Left kidney (tissue), 1 donor: ENCODE measurements at regions not wholly inside any gene's neighbourhood (a gene's known extent, or its start where the extent isn't known, plus 50 kb on each side); places are given as distances from the start of the nearest gene placed in this dataset.
A peak's percentile ranks its signal among the peaks of the same experiment; 100 is the strongest.
"Not testable (repeated sequence)": the region's sequence is repeated elsewhere in the genome, so short reads cannot be mapped to it uniquely, and the experiment has no call there.

Source experiments
- DNase-seq: peaks from one replicate; pipeline ENCODE4 v3.0.0-alpha.2; 2013

GRCh38 chr2:228956701-228957474 lies 314.2 kb downstream of the PID1 start:
- DNase-seq = no peak

DNA sequence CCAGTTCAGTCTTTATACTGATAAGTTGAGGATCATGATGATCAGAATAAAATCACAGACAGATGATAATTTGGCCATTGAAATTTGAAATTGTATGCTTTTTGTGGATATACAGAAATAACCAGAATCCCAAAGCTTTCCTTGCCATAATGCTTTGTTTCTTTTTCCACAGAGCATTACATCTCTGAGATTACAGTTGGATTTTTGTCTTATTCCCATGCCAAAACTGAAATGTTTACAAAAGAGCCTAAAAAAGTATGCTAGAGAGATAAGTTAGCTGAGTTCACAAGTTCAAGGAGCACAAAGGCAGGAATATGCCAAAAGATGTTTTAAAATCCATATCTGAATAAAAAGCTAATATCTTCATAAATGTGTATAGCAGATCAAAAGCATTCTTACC lies 321.3 kb downstream of the PID1 start:
- no peak for DNase-seq

DNA sequence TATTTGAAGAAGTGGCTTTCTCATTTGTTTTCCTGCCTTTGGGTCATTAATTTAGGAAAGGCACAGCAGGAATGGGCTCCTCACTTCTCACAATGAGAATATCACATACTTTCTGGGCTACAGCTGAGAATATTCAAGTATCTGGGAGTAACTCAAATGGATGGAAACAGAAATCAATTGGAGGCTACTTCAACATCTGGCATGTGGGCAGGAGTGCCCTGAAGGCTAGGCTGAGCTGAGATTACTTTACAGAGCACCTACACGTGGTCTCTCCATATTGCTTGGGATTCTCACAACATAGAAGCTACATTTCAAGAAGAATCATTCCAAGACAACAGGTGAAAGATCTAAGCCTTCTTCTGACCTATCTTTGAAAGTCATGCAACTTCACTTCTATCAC lies 325.4 kb downstream of the PID1 start:
- DNase-seq = no peak

GRCh38 chr2:228942856-228943255 lies 328.2 kb downstream of the PID1 start:
- no peak for DNase-seq

GRCh38 chr2:228938629-228939028 lies 332.5 kb downstream of the PID1 start:
- no peak for DNase-seq

DNA sequence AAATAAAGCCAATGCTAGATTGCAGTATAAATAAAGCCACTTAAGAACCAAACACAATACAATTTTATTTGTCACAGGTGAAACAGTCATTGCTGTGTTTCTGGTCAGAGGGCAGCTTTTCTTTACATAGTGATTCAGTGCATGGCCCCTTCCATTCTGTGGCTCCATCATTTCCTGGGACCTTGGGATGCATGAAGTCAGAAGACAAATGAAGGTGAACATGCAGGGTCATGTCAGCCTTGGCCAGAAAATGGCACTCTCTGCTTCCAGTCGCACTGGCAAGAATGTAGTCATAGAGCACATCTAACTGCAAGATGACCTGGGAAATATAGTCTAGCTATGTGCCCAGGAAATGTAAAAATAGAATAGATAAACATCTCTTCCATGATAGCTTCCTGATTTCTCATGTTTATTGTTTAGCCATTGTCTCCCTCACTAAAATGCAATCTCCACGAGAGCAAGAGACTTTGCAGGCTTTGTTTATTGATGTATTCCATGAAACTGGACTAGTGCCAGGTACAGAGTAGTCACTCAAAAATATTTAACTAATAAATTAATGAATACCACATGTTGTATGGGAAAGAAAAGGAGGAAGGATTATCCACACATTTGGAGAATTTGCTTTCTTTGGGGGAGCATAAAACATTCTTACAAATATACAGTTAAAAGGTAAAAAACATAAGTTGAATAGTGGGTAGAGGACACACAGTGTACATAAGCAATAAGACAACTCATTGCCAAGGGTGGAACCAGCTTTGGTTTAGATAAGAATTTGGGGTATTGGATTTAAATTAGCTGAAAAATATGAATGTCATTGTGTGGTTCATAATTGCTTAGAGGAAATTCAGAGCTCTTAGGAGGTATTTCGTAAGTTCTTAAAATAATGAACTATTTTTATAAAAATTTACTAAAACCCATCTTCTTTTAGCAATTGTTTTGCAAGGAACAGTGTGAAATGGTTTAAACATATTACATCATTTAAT lies 343.8 kb downstream of the PID1 start:
- DNase-seq = no peak

DNA sequence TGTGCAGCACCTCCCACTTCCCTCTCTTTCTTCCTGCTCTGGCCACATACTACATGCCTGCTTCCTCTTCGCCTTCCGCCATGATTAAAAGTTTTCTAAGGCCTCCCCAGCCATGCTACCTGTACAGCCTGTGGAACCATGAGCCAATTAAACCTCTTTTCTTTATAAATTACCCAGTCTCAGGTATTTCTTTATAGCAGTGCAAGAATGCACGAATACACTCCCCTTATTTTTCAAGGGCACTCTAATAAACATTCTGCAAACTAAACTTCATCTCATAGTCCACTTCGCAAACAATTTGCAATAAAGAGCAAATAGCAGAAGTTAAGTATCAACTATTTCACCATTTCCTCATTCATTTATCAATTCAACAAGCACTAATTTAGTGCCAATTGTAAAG lies 351.3 kb downstream of the PID1 start:
- no peak for DNase-seq

DNA sequence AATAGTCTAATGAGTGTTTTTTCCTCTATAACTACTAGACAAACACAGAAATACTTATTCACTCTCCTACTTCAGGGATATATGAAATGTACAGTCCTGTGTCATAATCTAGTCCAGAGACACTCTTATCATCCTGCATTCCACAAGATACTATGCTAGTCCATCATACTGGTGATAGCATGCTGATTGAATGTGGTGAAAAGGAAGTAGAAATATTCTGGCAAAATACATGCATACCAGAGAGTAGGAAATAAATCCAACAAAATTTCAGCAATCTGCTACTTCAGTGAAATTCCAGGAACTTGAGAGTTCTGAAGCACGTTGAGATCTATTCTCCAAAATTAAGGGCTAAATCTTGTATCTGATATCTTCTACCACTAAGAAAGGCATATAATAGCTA lies 353.9 kb downstream of the PID1 start:
- DNase-seq = no peak

GRCh38 chr2:228916416-228917090 lies 354.5 kb downstream of the PID1 start:
- peak; percentile 21 for DNase-seq

DNA sequence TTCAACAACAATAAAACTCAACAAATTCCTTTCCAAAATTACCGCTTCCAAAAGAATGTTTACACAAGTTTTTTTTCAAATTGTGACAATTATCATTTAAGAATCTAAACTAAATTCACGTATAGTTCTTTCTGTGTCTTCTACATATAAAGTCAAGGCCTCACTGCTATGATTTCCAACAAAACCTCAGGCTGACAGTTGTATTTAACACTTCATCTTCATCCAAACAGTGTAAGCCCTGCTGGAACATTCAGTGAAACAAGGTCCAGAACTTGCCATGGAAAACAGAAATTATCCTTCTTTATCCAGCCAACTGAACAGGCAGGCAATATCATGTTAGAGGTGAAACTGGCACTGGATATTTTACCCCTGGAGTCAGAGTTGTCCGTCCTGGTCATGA lies 357.9 kb downstream of the PID1 start:
- DNase-seq = no peak

- not testable (repeated sequence) for DNase-seq
These were observed 360.2 kb downstream of the PID1 start for GRCh38 chr2:228910872-228911271.

- no peak for DNase-seq
These were observed 368.9 kb downstream of the PID1 start for GRCh38 chr2:228902176-228902575.

GRCh38 chr2:228901531-228901930 lies 369.6 kb downstream of the PID1 start:
- DNase-seq = no peak

DNA sequence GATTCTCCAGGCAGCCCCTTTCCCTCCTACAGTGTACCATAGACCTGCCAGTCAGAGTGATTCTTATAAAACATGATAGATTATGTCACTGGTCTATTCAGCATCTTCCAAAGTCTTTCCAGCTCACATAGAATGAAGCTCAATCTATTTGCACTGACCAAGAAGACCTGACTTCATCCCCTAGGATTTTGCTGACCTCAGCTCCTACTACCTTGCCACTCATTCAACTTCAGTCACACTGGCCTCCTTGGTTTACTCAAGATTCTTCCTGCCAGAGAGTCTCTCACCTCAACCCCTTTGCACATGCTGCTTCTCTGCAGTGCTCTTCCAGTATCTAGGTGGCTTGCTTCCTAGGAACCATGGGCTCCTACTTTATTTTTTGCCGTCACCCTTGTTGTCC lies 392.9 kb downstream of the PID1 start:
- DNase-seq = no peak

DNA sequence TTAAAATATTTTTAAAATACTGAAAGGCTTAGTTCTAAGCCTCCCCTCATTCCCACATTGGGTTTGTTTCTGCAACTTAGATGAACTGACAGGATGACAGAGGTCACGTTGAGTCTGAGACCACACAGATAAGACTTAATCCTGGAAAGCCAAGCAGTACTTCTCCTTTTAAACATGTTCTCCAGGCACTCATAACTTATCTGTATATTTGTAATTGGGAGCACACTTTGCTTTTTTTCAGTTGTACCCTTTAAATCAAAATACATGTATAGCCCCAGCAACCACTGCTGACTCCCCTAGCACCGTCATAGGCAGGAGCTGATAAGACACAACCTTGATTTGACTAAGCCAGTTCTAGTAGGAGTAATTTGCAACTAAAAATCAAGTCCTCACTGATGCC lies 394.8 kb downstream of the PID1 start:
- DNase-seq = no peak

- DNase-seq = no peak
These were observed 395.8 kb downstream of the PID1 start for GRCh38 chr2:228875152-228875900.

DNA sequence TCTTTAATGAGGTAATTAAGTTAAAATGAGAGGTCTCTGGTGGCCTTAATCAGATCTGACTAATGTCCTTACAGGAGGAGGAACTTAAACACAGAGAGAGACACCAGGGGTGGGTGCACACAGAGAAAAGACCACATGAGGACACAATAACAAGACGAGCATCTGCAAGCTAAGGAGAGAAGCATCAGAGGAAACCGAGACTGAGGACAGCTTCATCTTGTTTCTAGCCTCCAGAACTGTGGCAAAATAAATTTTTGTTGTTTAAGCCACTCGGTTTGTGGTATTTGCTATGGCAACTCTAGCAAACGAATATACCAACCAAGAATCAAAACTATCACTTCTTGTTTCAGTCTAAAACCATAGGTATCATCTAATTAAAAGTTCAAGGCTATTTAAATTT lies 400.1 kb downstream of the PID1 start:
- no peak for DNase-seq

GRCh38 chr2:228869636-228870264 lies 401.3 kb downstream of the PID1 start:
- DNase-seq = no peak

- DNase-seq = no peak
These were observed 403.7 kb downstream of the PID1 start for GRCh38 chr2:228867406-228867805.

DNA sequence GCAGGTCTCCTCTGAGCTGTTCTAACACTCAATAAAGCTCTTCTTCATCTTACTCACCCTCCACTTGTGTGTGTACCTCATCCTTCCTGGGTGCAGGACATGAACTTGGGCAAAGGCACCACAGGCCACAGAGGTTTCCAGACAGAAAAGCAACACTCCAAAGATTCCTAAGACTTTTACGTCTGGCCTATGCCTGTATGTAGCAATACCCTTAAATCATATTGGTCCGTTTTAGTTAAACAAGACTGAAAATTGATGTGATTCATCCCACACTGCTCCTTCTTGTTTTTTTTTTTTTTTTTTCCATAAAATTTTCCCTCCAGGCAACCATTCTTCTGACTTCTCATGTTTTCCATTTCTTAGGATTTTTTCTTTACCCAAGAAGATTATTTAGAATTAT lies 404.3 kb downstream of the PID1 start:
- no peak for DNase-seq

GRCh38 chr2:228866044-228866443 lies 405.0 kb downstream of the PID1 start:
- DNase-seq = no peak
